ENCODE measurements at regions not wholly inside any gene's neighbourhood (a gene's known extent, or its start where the extent isn't known, plus 50 kb on each side); places are given as distances from the start of the nearest gene placed in this dataset.

DNA sequence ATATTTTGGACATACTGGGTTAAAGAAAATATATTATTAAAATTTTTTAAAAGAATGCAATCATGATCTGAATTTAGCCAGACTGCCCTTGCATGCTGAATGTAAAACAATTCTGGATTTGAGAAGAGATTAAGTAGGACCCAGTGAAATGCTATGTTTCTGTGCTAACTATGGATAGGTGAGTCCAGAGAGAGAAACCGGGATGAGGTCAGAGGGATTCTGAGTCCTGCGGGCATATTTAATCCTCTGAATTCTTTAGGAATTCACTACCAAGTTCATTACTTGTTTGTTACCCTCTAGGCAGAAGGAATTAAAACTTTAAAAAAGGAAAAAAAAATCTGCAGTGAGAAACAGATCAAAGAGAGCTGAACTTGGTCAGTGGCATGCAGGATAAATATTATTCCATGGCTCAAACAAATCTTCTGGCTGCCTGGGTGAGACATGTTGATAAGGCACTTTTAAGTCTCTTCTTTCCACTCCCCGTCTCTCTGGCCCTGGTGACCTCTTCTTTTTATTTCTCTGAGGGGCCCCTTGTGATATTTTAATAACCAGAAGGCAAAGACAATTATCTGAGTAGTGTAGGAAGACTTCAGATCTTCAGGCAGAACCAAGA is 50.2 kb upstream of the LYZL1 start:
- TF ChIP-seq, protein P1, sequence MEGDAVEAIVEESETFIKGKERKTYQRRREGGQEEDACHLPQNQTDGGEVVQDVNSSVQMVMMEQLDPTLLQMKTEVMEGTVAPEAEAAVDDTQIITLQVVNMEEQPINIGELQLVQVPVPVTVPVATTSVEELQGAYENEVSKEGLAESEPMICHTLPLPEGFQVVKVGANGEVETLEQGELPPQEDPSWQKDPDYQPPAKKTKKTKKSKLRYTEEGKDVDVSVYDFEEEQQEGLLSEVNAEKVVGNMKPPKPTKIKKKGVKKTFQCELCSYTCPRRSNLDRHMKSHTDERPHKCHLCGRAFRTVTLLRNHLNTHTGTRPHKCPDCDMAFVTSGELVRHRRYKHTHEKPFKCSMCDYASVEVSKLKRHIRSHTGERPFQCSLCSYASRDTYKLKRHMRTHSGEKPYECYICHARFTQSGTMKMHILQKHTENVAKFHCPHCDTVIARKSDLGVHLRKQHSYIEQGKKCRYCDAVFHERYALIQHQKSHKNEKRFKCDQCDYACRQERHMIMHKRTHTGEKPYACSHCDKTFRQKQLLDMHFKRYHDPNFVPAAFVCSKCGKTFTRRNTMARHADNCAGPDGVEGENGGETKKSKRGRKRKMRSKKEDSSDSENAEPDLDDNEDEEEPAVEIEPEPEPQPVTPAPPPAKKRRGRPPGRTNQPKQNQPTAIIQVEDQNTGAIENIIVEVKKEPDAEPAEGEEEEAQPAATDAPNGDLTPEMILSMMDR (IDR thresholded peaks at IDR 0.05) = no peak
- TF ChIP-seq POLR2A (IDR thresholded peaks at IDR 0.05) = no peak
